NT2/D1 (cell line): ENCODE measurements at regions not wholly inside any gene's neighbourhood (a gene's known extent, or its start where the extent isn't known, plus 50 kb on each side); places are given as distances from the start of the nearest gene placed in this dataset.

Experiments used
- YY1 ChIP-seq: IDR thresholded peaks from 2 replicates; pipeline ENCODE4 v1.6.1; 2011; ENCODE audit not compliant: insufficient read length, insufficient read depth
- ZNF274 ChIP-seq: IDR thresholded peaks from 2 replicates; pipeline ENCODE4 v1.6.1; 2011; ENCODE audit warnings: mild to moderate bottlenecking, low read depth, low read length

DNA sequence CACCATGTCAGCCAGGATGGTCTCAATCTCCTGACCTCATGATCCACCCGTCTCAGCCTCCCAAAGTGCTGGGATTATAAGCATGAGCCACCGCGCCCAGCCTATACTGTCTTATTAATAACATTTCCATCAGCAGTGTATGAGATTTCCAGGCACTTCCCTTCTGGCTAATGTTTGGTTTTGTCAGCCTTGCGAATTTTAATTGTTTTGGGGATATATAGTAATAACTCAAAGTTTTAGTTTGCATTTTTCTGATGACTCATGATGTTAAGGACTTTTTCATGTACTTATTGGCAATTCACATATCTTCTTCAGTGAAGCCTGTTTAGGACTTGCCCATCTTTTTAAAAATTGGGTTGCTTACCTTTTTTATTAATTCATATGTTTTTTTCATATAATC, 76.0 kb downstream of the TMEM270 start:
- TF ChIP-seq YY1 (no peak), ZNF274 (no peak)
